Gastroesophageal sphincter (tissue), 4 donors: ENCODE measurements at regions not wholly inside any gene's neighbourhood (a gene's known extent, or its start where the extent isn't known, plus 50 kb on each side); places are given as distances from the start of the nearest gene placed in this dataset.

ENCODE experiments used
- ATAC-seq: fragments of 150-250 bp; one replicate; pipeline ENCODE4 v1.9.1; 2016; ENCODE audit warnings: mild to moderate bottlenecking, moderate library complexity
- H3K27ac ChIP-seq, 4 donors: fragments of 200-600 bp; sonication (generic) in 3 of 4; 1 replicate in 3 of 4; 2 replicates in 1 of 4; pipeline ENCODE4 v1.5.1; 2016 to 2019
- H3K27me3 ChIP-seq: fragments of 200-600 bp; sonication (generic); one replicate; pipeline ENCODE4 v1.5.1; 2019
- H3K36me3 ChIP-seq, 2 donors: fragments of 200-600 bp; sonication (generic); one replicate each; pipeline ENCODE4 v1.5.1; 2019; ENCODE audit warnings: control low read depth in 1 of 2
- H3K4me1 ChIP-seq, 3 donors: fragments of 200-600 bp; sonication (generic); 1 replicate in 2 of 3; 2 replicates in 1 of 3; pipeline ENCODE4 v1.5.1; 2016 to 2019; ENCODE audit warnings: control low read depth in 2 of 3
- H3K4me3 ChIP-seq, 2 donors: fragments of 200-600 bp; sonication (generic); one replicate each; pipeline ENCODE4 v1.5.1; 2019; ENCODE audit warnings: mild to moderate bottlenecking in 1 of 2, moderate library complexity in 1 of 2
- H3K9me3 ChIP-seq, 3 donors: fragments of 200-600 bp; sonication (generic); one replicate each; pipeline ENCODE4 v1.5.1; 2017 to 2019; ENCODE audit warnings: control low read depth in 2 of 3
- EP300 ChIP-seq: sonication (generic); formaldehyde crosslinking; IDR thresholded peaks from one replicate; pipeline ENCODE4 v1.6.1; 2017; ENCODE audit warnings: antibody characterized with exemption, mild to moderate bottlenecking
- POLR2A ChIP-seq, 2 donors: fragments of 450-650 bp; IDR thresholded peaks; one replicate each; pipeline ENCODE4 v1.6.1; 2017; ENCODE audit warnings: antibody characterized with exemption in 2 of 2, mild to moderate bottlenecking in 2 of 2, moderate library complexity in 1 of 2
- POLR2AphosphoS5 ChIP-seq: sonication (generic); formaldehyde crosslinking; IDR thresholded peaks from one replicate; pipeline ENCODE4 v1.6.1; 2017; ENCODE audit warnings: antibody characterized with exemption
- WGBS, 2 donors: methylation state at CpG; one replicate each; pipeline ENCODE4 v1.1.5; 2018; ENCODE audit warnings: low coverage in 1 of 2; 5-methylcytosine and 5-hydroxymethylcytosine counted together
- TF ChIP-seq, protein P1 (sequence below), 4 experiments: fragments of 200-600 bp in 2 of 4; fragments of 450-650 bp in 2 of 4; sonication (generic) in 1 of 4; IDR thresholded peaks; one replicate each; pipeline ENCODE4 v1.5.1; 2017 to 2019; ENCODE audit warnings: antibody characterized with exemption in 4 of 4, mild to moderate bottlenecking in 2 of 4, moderate library complexity in 2 of 4

DNA sequence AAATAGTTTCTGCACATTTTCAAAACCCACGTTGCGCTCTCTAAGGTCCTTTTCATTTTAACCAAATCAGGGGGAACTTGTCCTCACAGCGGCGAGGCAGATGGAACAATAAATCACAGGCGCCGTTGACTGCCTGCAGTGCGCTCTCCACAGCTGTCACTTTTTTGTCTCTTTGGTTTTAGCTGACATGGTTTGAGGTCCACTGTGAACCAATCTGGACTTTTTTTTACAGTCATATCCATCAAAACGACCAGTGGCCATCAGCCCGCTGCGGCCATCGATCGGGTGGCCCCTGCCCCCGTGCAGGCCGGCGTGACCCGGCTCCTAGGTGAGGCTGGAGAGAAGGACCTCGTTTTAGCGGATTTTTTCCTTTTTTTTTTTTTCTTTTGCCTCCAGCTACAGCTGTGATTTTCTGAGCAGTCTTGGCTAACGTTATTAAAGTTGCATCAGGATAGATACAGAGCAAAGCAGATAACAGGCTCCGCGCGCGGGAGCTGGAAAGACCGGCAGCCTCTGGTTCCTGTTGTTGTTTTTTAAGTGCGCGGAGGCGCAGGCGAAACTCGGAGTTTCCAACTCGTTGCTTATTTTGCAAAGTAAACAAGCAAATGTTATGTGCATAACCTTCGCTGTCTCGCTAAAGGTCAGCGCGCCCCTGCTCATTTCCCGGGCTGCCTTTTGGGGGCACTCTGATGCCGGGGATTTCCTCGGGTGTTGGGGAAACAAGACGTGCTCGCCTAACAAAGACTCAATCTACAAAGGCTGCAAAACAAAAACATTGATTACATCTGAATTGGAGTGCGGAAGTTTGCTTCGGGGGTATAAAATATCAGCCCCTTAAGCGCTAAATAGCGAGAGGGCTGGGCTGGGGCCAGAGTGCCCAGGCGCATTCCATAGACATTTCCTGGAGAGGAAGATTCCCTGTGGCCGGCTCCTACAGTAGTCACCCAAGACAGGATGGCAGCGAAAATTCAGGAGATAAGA lies 414.8 kb upstream of the MKI67 start:
- H3K4me3 ChIP-seq = peak overlapping the region in 1 of 2 donors; percentile 2
- no peak for ATAC-seq

DNA sequence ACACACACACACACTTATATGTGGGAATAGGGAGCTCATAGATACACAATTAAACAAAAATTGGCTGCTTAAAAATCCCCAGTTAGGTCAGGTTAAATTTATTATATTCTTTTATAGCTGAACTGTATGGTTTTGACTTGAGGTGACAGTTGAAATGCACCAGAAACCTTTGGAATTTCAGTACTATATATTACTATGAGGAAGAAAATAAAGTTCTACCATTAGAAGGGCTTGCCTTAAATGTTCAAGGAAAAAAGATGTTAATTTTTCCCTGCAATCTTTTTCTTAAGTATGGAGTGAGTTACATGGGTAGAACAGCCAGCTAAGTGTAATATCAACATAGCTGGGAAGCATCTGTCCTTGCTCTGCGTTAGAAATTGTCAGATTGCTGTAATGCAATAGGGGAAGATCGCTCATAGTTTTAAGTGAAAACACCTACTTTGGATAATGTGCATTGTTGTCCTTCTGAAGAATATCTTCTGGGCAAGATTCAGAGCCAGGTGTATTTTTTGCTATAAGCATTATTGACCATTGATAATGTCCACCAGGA lies 415.8 kb upstream of the MKI67 start:
- Histone ChIP-seq H3K27ac (no peak overlapping the region), H3K4me1 (peaks cover 0 to 14% (median 0%) of the 10 kb centered on the region in 3 donors), H3K4me3 (no peak overlapping the region), H3K9me3 (no peaks in the 10 kb centered on the region), H3K27me3 (peaks cover 69% of the 10 kb centered on the region), H3K36me3 (no peaks in the 10 kb centered on the region)
- no peak for ATAC-seq
- no peak for TF ChIP-seq EP300
- TF ChIP-seq POLR2AphosphoS5 = no peak
- TF ChIP-seq, protein P1, sequence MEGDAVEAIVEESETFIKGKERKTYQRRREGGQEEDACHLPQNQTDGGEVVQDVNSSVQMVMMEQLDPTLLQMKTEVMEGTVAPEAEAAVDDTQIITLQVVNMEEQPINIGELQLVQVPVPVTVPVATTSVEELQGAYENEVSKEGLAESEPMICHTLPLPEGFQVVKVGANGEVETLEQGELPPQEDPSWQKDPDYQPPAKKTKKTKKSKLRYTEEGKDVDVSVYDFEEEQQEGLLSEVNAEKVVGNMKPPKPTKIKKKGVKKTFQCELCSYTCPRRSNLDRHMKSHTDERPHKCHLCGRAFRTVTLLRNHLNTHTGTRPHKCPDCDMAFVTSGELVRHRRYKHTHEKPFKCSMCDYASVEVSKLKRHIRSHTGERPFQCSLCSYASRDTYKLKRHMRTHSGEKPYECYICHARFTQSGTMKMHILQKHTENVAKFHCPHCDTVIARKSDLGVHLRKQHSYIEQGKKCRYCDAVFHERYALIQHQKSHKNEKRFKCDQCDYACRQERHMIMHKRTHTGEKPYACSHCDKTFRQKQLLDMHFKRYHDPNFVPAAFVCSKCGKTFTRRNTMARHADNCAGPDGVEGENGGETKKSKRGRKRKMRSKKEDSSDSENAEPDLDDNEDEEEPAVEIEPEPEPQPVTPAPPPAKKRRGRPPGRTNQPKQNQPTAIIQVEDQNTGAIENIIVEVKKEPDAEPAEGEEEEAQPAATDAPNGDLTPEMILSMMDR (IDR thresholded peaks at IDR 0.05) = no peak
- no peak for TF ChIP-seq POLR2A (IDR thresholded peaks at IDR 0.05)
- 40 to 51% methylated on average over 2 of the region's 2 CpGs for WGBS, 2 donors

More for the DNA sequence above, 414.8 kb upstream of the MKI67 start:
- peaks cover 74% of the 10 kb centered on the region for H3K27me3 ChIP-seq
- H3K4me1 ChIP-seq = peaks cover 0 to 14% (median 0%) of the 10 kb centered on the region in 3 donors
- whole genome bisulfite sequencing, 2 donors = 13 to 19% methylated on average over 33 to 36 of the region's 46 CpGs
- H3K36me3 ChIP-seq = no peaks in the 10 kb centered on the region
- TF ChIP-seq POLR2AphosphoS5 (no peak), POLR2A (IDR thresholded peaks at IDR 0.05) (no peak), EP300 (no peak)
- TF ChIP-seq, protein P1 (IDR thresholded peaks at IDR 0.05) = peak in 1 of 4 experiments; percentile 27
- H3K27ac ChIP-seq = no peak overlapping the region
- no peaks in the 10 kb centered on the region for H3K9me3 ChIP-seq

DNA sequence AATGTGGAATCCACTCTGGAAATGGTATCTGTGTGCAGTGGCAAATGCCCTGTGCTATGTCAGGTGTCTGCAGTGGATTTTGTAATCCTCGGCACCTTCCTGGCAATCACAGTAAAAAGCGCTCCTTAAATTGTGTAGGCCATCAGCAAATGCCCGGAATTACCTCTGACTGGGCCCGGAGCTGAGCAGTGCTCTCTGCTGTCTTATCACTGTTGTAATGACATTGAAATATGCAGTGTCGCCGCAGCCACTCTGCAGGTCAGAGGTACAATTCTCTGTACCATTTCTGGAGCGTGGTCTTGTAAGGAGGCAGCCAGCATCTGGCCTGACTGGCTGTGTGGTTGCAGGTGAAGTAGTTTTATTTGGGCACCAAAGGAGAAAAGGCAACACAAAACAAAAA lies 416.4 kb upstream of the MKI67 start:
- Histone ChIP-seq H3K4me1 (peaks cover 0 to 14% (median 0%) of the 10 kb centered on the region in 3 donors), H3K27me3 (peaks cover 66% of the 10 kb centered on the region), H3K9me3 (no peaks in the 10 kb centered on the region), H3K36me3 (no peaks in the 10 kb centered on the region), H3K4me3 (no peak overlapping the region), H3K27ac (no peak overlapping the region)
- no peak for ATAC-seq
- no peak for TF ChIP-seq EP300
- TF ChIP-seq, protein P1 (IDR thresholded peaks at IDR 0.05) = no peak
- no peak for TF ChIP-seq POLR2AphosphoS5
- no peak for TF ChIP-seq POLR2A (IDR thresholded peaks at IDR 0.05)
- WGBS, 2 donors = 75 to 95% methylated on average over 4 to 5 of the region's 7 CpGs

DNA sequence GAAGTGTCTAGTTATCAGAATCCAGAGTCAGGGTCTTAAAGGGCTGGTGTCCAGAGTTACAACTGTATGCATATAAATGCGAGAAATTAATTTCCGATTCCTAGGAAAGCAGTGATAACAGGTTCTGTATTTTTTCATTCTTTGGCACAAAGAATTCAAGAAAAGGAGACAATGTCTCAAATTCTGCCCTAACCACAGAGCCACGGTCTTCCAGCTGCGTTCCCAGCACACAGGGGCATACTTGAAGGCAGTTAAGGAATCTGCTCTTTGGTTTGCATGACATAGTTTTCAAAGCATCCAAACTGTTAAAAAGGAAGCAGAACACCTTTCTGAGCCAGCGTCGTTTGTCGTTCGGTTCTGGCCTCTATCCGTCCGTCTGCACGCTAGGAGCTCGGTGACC lies 416.9 kb upstream of the MKI67 start:
- no peak overlapping the region for H3K4me3 ChIP-seq
- ATAC-seq = no peak
- H3K4me1 ChIP-seq = peaks cover 0 to 14% (median 0%) of the 10 kb centered on the region in 3 donors
- no peaks in the 10 kb centered on the region for H3K9me3 ChIP-seq
- no peaks in the 10 kb centered on the region for H3K36me3 ChIP-seq
- H3K27me3 ChIP-seq = peaks cover 61% of the 10 kb centered on the region
- 75 to 89% methylated on average over 11 to 12 of the region's 12 CpGs for WGBS, 2 donors
- TF ChIP-seq EP300 (no peak), POLR2AphosphoS5 (no peak), POLR2A (IDR thresholded peaks at IDR 0.05) (no peak)
- TF ChIP-seq, protein P1 (IDR thresholded peaks at IDR 0.05) = no peak
- H3K27ac ChIP-seq = no peak overlapping the region
